Prostate gland (tissue), 2 donors: ENCODE measurements at regions not wholly inside any gene's neighbourhood (a gene's known extent, or its start where the extent isn't known, plus 50 kb on each side); places are given as distances from the start of the nearest gene placed in this dataset.

ENCODE experiments used
- DNase-seq: peaks from one replicate; pipeline ENCODE4 v3.0.0-alpha.2; 2019; ENCODE audit warnings: low spot score
- H3K27ac ChIP-seq, 2 donors: fragments of 200-600 bp; sonication (generic); 2 replicates each; pipeline ENCODE4 v1.5.1; 2017 to 2019
- H3K27me3 ChIP-seq: fragments of 200-600 bp; sonication (generic); replicated peaks from 2 replicates; pipeline ENCODE4 v1.5.1; 2019; ENCODE audit not compliant: insufficient read depth
- H3K36me3 ChIP-seq, 2 donors: fragments of 200-600 bp; sonication (generic); 1 replicate in 1 of 2; 2 replicates in 1 of 2; pipeline versions ENCODE4 v1.5.1 to v1.8.1; 2017 to 2019
- H3K4me1 ChIP-seq: fragments of 200-600 bp; sonication (generic); replicated peaks from 2 replicates; pipeline ENCODE4 v1.5.1; 2019
- H3K4me3 ChIP-seq, 2 donors: fragments of 200-600 bp; sonication (generic); 2 replicates each; pipeline ENCODE4 v1.5.1; 2017 to 2019
- H3K9me3 ChIP-seq: fragments of 200-600 bp; sonication (generic); 2 replicates; pipeline ENCODE4 v1.5.1; 2017
- CTCF ChIP-seq, 4 experiments: fragments of 200-600 bp in 2 of 4; fragments of 450-650 bp in 2 of 4; sonication (generic) in 2 of 4; IDR thresholded peaks; 1 replicate in 3 of 4; 2 replicates in 1 of 4; pipeline ENCODE4 v1.5.1; 2016 to 2019; ENCODE audit warnings: antibody characterized with exemption in 4 of 4, mild to moderate bottlenecking in 2 of 4, moderate library complexity in 2 of 4
- POLR2A ChIP-seq: fragments of 450-650 bp; IDR thresholded peaks from one replicate; pipeline ENCODE4 v1.6.1; 2016; ENCODE audit warnings: antibody characterized with exemption, mild to moderate bottlenecking
- POLR2AphosphoS5 ChIP-seq: sonication (generic); formaldehyde crosslinking; IDR thresholded peaks from one replicate; pipeline ENCODE4 v1.6.1; 2017; ENCODE audit warnings: antibody characterized with exemption
- WGBS: methylation state at CpG from one replicate; pipeline ENCODE4 v1.1.5; 2018; 5-methylcytosine and 5-hydroxymethylcytosine counted together
- intact Hi-C: fragments of 100-400 bp; cut with DNase I; formaldehyde crosslinking; loops from one replicate; pipeline ENCODE4 v1.14.2; 2022

DNA sequence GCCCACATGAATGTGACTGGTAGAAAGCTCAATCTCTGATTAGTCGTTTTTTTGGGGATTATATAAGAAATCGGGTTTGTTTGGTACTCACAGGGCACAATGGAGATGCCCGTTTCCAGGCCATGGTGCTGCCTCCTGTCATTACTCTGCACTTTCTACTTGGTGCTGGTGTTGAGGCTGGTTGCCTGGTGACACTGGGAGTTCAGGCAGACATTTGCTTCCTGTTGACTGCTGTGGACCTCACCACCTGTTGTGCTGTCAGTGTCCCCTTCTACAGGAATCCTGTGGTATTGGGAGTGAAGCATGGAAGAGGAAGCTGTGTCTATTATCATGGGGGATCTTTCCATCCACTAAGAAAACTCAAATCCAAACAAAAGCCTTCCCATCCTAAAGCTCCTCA is 227.2 kb upstream of the TBL1XR1 start:
- Histone ChIP-seq H3K9me3 (no peaks in the 10 kb centered on the region), H3K27me3 (no peaks in the 10 kb centered on the region), H3K36me3 (no peaks in the 10 kb centered on the region), H3K4me3 (no peak overlapping the region), H3K4me1 (no peaks in the 10 kb centered on the region), H3K27ac (no peak overlapping the region)
- TF ChIP-seq POLR2AphosphoS5: no peak
- TF ChIP-seq CTCF (IDR thresholded peaks at IDR 0.05): no peak
- TF ChIP-seq POLR2A: no peak
- no peak for DNase-seq
- intact Hi-C loops: no loop called here
- WGBS: 89% methylated on average over 3 of the region's 3 CpGs

DNA sequence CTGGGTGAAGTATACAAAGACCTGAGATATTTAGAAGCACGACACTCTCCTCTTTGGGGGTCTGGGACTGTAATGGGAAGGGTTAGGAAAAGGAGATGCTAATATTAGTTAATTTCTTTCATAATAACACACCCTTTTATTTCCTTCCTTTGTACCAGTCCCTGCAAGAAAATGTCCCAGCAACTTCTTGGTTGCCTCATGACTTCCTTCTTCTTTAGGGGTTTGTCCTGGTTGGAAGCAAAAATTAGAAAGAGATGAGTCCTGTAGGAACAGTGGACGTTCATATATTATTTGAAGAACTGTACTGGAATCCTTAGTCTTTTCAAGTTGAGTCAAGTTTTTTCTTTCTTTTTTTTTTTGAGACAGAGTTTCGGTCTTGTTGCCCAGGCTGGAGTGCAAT is 227.8 kb upstream of the TBL1XR1 start:
- no peaks in the 10 kb centered on the region for H3K9me3 ChIP-seq
- no peak for TF ChIP-seq CTCF (IDR thresholded peaks at IDR 0.05)
- TF ChIP-seq POLR2A: no peak
- TF ChIP-seq POLR2AphosphoS5: no peak
- intact Hi-C loops: no loop called here
- 97% methylated on average over 3 of the region's 3 CpGs for WGBS
- H3K27me3 ChIP-seq: no peaks in the 10 kb centered on the region
- H3K27ac ChIP-seq: no peak overlapping the region
- no peak for DNase-seq
- no peaks in the 10 kb centered on the region for H3K36me3 ChIP-seq
- H3K4me1 ChIP-seq: no peaks in the 10 kb centered on the region
- H3K4me3 ChIP-seq: no peak overlapping the region

- Histone ChIP-seq H3K9me3 (no peaks in the 10 kb centered on the region), H3K36me3 (no peaks in the 10 kb centered on the region), H3K4me3 (no peak overlapping the region), H3K27ac (no peak overlapping the region), H3K27me3 (no peaks in the 10 kb centered on the region), H3K4me1 (no peaks in the 10 kb centered on the region)
- TF ChIP-seq POLR2A: no peak
- no peak for TF ChIP-seq CTCF (IDR thresholded peaks at IDR 0.05)
- no peak for TF ChIP-seq POLR2AphosphoS5
- no peak for DNase-seq
- intact Hi-C loops: no loop called here
- 71% methylated on average over 3 of the region's 3 CpGs for WGBS
Measured at GRCh38 chr3:177426106-177426877, 229.0 kb upstream of the TBL1XR1 start.

- TF ChIP-seq POLR2A (no peak), POLR2AphosphoS5 (no peak), CTCF (IDR thresholded peaks at IDR 0.05) (no peak)
- intact Hi-C loops: no loop called here
Measured at GRCh38 chr3:177426878-177427495, 229.7 kb upstream of the TBL1XR1 start.

DNA sequence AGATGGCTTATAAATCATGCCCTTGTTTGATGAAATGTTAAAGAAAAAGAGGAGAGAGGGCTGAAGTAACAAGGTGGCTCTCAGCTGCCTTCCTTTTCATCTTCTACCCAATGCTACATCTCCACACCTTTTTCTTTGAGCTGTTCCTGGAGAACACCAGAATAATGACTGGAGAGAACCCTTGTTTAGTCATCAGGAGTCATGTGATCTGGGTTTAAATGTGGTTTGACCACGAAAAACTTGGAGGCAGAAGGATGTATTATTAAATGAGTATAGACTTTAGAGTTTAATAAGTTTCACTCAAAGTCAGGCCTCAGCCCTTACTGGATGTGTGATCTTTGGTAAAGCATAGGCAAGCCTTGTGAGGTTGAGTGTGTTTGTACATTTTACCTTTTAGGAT is 230.3 kb upstream of the TBL1XR1 start:
- no peaks in the 10 kb centered on the region for H3K9me3 ChIP-seq
- peaks cover 6% of the 10 kb centered on the region for H3K4me1 ChIP-seq
- H3K27me3 ChIP-seq: no peaks in the 10 kb centered on the region
- intact Hi-C loops: no loop called here
- TF ChIP-seq POLR2AphosphoS5 (no peak), CTCF (IDR thresholded peaks at IDR 0.05) (no peak), POLR2A (no peak)
- 54% methylated on average over 1 of the region's 1 CpG for WGBS
- H3K27ac ChIP-seq: no peak overlapping the region
- no peaks in the 10 kb centered on the region for H3K36me3 ChIP-seq
- H3K4me3 ChIP-seq: no peak overlapping the region
- DNase-seq: no peak

More at GRCh38 chr3:177426878-177427495, 229.7 kb upstream of the TBL1XR1 start:
- 77% methylated on average over 7 of the region's 7 CpGs for WGBS
- no peak for DNase-seq
- no peak overlapping the region for H3K4me3 ChIP-seq
- no peaks in the 10 kb centered on the region for H3K27me3 ChIP-seq
- peaks cover 4% of the 10 kb centered on the region for H3K4me1 ChIP-seq
- no peaks in the 10 kb centered on the region for H3K9me3 ChIP-seq
- no peaks in the 10 kb centered on the region for H3K36me3 ChIP-seq
- no peak overlapping the region for H3K27ac ChIP-seq
